Heart left ventricle (tissue), 16 donors: ENCODE measurements at regions not wholly inside any gene's neighbourhood (a gene's known extent, or its start where the extent isn't known, plus 50 kb on each side); places are given as distances from the start of the nearest gene placed in this dataset.

Experiments
- ATAC-seq, 4 donors: fragments of 200-7000 bp; cut with Tn5 transposase; one replicate each; pipeline ENCODE4 v1.9.1; 2020 to 2022; ENCODE audit warnings: moderate library complexity in 4 of 4, mild to moderate bottlenecking in 3 of 4, moderate number of reproducible peaks in 1 of 4
- DNase-seq, 5 donors: peaks; one replicate each; pipeline ENCODE4 v3.0.0-alpha.2; 2020
- H3K27ac ChIP-seq, 12 donors: fragments of 200-600 bp; sonication (generic) in 4 of 12; one replicate each; pipeline versions ENCODE4 v1.5.0 to v1.8.0; 2016 to 2022; ENCODE audit warnings: mild to moderate bottlenecking in 2 of 12
- H3K27me3 ChIP-seq, 9 donors: fragments of 200-600 bp; sonication (generic) in 2 of 9; one replicate each; pipeline versions ENCODE4 v1.5.1 to v1.8.0; 2016 to 2022; ENCODE audit warnings: mild to moderate bottlenecking in 3 of 9
- H3K36me3 ChIP-seq, 9 donors: fragments of 200-600 bp; sonication (generic) in 2 of 9; one replicate each; pipeline versions ENCODE4 v1.5.0 to v1.8.0; 2018 to 2022; ENCODE audit warnings: mild to moderate bottlenecking in 2 of 9
- H3K4me1 ChIP-seq, 12 donors: fragments of 200-600 bp; sonication (generic) in 4 of 12; one replicate each; pipeline versions ENCODE4 v1.5.0 to v1.8.0; 2016 to 2022; ENCODE audit warnings: mild to moderate bottlenecking in 3 of 12
- H3K4me3 ChIP-seq, 12 donors: fragments of 200-600 bp; sonication (generic) in 4 of 12; one replicate each; pipeline versions ENCODE4 v1.5.0 to v1.8.0; 2017 to 2022; ENCODE audit warnings: mild to moderate bottlenecking in 9 of 12, moderate library complexity in 4 of 12
- H3K9me3 ChIP-seq, 12 donors: fragments of 200-600 bp; sonication (generic) in 4 of 12; one replicate each; pipeline versions ENCODE4 v1.5.0 to v1.8.0; 2016 to 2022; ENCODE audit warnings: mild to moderate bottlenecking in 1 of 12
- CTCF ChIP-seq, 12 donors: fragments of 200-600 bp; sonication (generic) in 4 of 12; IDR thresholded peaks; one replicate each; pipeline versions ENCODE4 v1.5.0 to v1.8.0; 2018 to 2022; ENCODE audit warnings: antibody characterized with exemption in 12 of 12, mild to moderate bottlenecking in 5 of 12
- POLR2A ChIP-seq, 2 donors: fragments of 450-650 bp; IDR thresholded peaks; one replicate each; pipeline ENCODE4 v1.6.1; 2017; ENCODE audit warnings: antibody characterized with exemption in 2 of 2, mild to moderate bottlenecking in 2 of 2, moderate library complexity in 2 of 2
- WGBS, 4 donors: extraction: QIAGEN DNeasy Blood & Tissue Kit in 2 of 4; methylation state at CpG; one replicate each; pipeline versions ENCODE4 v1.1.5 to v1.1.7; 2013 to 2018; 5-methylcytosine and 5-hydroxymethylcytosine counted together
- intact Hi-C, 10 donors: fragments of 100-400 bp; cut with DNase I; formaldehyde crosslinking; loops; one replicate each; pipeline versions ENCODE4 v1.11.1 to v1.14.2; 2022
- donor health status: ischemic (EF 13 %, LVEDD 7.1; RV severe dilation, severe dysfunction).
- donor health status: healthy with polysubstance abuse.
- donor health status: DM: no; HTN: yes; CAD: no.
- donor health status: DM: no; HTN: no; CAD: no.
- donor health status: ischemic (EF 25% LVEDD 6.9; RV normal size, moderate dysfunction).
- donor health status: ischemic (EF 25% LVEDD 5.7; RV mildly dilated, moderate dysfunction).
- donor health status: healthy.
- donor health status: DM: yes; HTN: yes; CAD: no.
- donor health status: ischemic (EF 35%, LVEDD 5.7; RV mildly dilated, moderate dysfunction).
- donor health status: nonischemic (EF 11% LVEDD 7.7; RV severe dilation, severe dysfunction).
- donor health status: DM: yes; HTN: yes; CAD: no.
- donor health status: PGD.
- donor health status: ischemic (EF 29% LVEDD 5.4; RV normal size, mild dysfunction).
- donor health status: nonischemic (EF 23%, LVEDD 6.1; RV moderate dilation, normal function).

- intact Hi-C loops: loop anchor here in 2 of 10 donors (5.0 to 10.0 kb wide), 2 partner anchors 1624 to 1627 kb away; no protein-coding TSS in a partner anchor
- ATAC-seq (no peak), DNase-seq (no peak)
- Histone ChIP-seq H3K27ac (no peak overlapping the region), H3K27me3 (peaks cover 0 to 32% (median 0%) of the 10 kb centered on the region in 9 donors), H3K36me3 (no peaks in the 10 kb centered on the region), H3K9me3 (no peaks in the 10 kb centered on the region), H3K4me1 (no peaks in the 10 kb centered on the region), H3K4me3 (no peak overlapping the region)
- 32 to 42% (median 40%) methylated on average over 3 of the region's 3 CpGs for WGBS, 4 donors
- no peak for TF ChIP-seq POLR2A (IDR thresholded peaks at IDR 0.05)
- TF ChIP-seq CTCF (IDR thresholded peaks at IDR 0.05): no peak
Observed at GRCh38 chr6:99121748-99122147, 174.0 kb upstream of the FBXL4 start.

GRCh38 chr6:99120641-99121040, 172.9 kb upstream of the FBXL4 start:
- Histone ChIP-seq H3K4me1 (no peaks in the 10 kb centered on the region), H3K36me3 (no peaks in the 10 kb centered on the region), H3K4me3 (no peak overlapping the region), H3K27ac (no peak overlapping the region), H3K9me3 (no peaks in the 10 kb centered on the region), H3K27me3 (peaks cover 0 to 32% (median 0%) of the 10 kb centered on the region in 9 donors)
- intact Hi-C loops: loop anchor here in 2 of 10 donors (5.0 to 10.0 kb wide), 2 partner anchors 1623 to 1626 kb away; no protein-coding TSS in a partner anchor
- WGBS, 4 donors: 88 to 93% (median 92%) methylated on average over 3 of the region's 3 CpGs
- no peak for DNase-seq
- TF ChIP-seq POLR2A (IDR thresholded peaks at IDR 0.05) (no peak), CTCF (IDR thresholded peaks at IDR 0.05) (no peak)
- ATAC-seq: no peak

GRCh38 chr6:99119109-99120031, 171.6 kb upstream of the FBXL4 start:
- DNase-seq (no peak), ATAC-seq (peak in 2 of 4 donors; percentile 42 to 45)
- Histone ChIP-seq H3K36me3 (no peaks in the 10 kb centered on the region), H3K27me3 (peaks cover 0 to 34% (median 0%) of the 10 kb centered on the region in 9 donors), H3K9me3 (no peaks in the 10 kb centered on the region), H3K4me3 (no peak overlapping the region), H3K27ac (no peak overlapping the region), H3K4me1 (no peaks in the 10 kb centered on the region)
- intact Hi-C loops: loop anchor here in 5 of 10 donors (5.0 to 10.0 kb wide), 6 partner anchors 272 to 1625 kb away; partner anchors contain the start of gene POU3F2 (in 2 of the 5)
- TF ChIP-seq CTCF (IDR thresholded peaks at IDR 0.05) (peak; percentile 43 to 74 (median 59)), POLR2A (IDR thresholded peaks at IDR 0.05) (no peak)
- 41 to 50% (median 44%) methylated on average over 8 of the region's 8 CpGs for whole genome bisulfite sequencing, 4 donors

- Histone ChIP-seq H3K27me3 (peaks cover 0 to 12% (median 0%) of the 10 kb centered on the region in 9 donors), H3K9me3 (no peaks in the 10 kb centered on the region), H3K27ac (no peak overlapping the region), H3K4me3 (no peak overlapping the region), H3K36me3 (no peaks in the 10 kb centered on the region), H3K4me1 (no peaks in the 10 kb centered on the region)
- no peak for TF ChIP-seq POLR2A (IDR thresholded peaks at IDR 0.05)
- TF ChIP-seq CTCF (IDR thresholded peaks at IDR 0.05): no peak
- DNase-seq: no peak
- intact Hi-C loops: loop anchor here in 4 of 10 donors (5.0 to 10.0 kb wide), 6 partner anchors 268 to 1620 kb away; partner anchors contain the start of gene POU3F2 (in 2 of the 4)
- 86 to 94% (median 89%) methylated on average over 5 of the region's 5 CpGs for WGBS, 4 donors
- ATAC-seq: no peak
Observed at GRCh38 chr6:99114769-99115406, 167.1 kb upstream of the FBXL4 start.
